Stimulated activated naive CD8-positive, alpha-beta T cell treated with anti-CD3 and anti-CD28 coated beads, Interleukin-15, amount 100 ng/mL, for 72 hours (primary cell): ENCODE measurements at regions not wholly inside any gene's neighbourhood (a gene's known extent, or its start where the extent isn't known, plus 50 kb on each side); places are given as distances from the start of the nearest gene placed in this dataset.

ENCODE experiments used
- ATAC-seq: fragments of 150-1000 bp; cut with Tn5 transposase; 2 replicates; pipeline ENCODE4 v1.10.0; 2021; ENCODE audit warnings: mild to moderate bottlenecking, moderate library complexity
- DNase-seq, 2 donors: peaks; one replicate each; pipeline ENCODE4 v3.0.0; 2021 to 2022
- H3K27ac Mint-ChIP-seq, 2 donors: one replicate each; pipeline ENCODE4 v1.8.0; 2022; ENCODE audit warnings: mild to moderate bottlenecking in 2 of 2, mixed read lengths in 2 of 2, moderate library complexity in 2 of 2
- H3K27me3 Mint-ChIP-seq: one replicate; pipeline ENCODE4 v1.8.0; 2022; ENCODE audit warnings: mixed read lengths
- H3K4me1 Mint-ChIP-seq: one replicate; pipeline ENCODE4 v1.8.0; 2022; ENCODE audit warnings: mild to moderate bottlenecking, mixed read lengths
- H3K4me3 Mint-ChIP-seq, 2 donors: one replicate each; pipeline ENCODE4 v1.8.0; 2022; ENCODE audit warnings: mild to moderate bottlenecking in 2 of 2, mixed read lengths in 2 of 2, moderate library complexity in 1 of 2
- H3K9me3 Mint-ChIP-seq, 2 donors: one replicate each; pipeline ENCODE4 v1.8.0; 2022; ENCODE audit warnings: mixed read lengths in 2 of 2

- H3K4me3 Mint-ChIP-seq = no peak overlapping the region
- no peak overlapping the region for H3K27ac Mint-ChIP-seq
- ATAC-seq (no peak), DNase-seq (no peak)
- peaks cover 16% of the 10 kb centered on the region for H3K27me3 Mint-ChIP-seq
- no peaks in the 10 kb centered on the region for H3K4me1 Mint-ChIP-seq
- peaks cover 0 to 6% of the 10 kb centered on the region in 2 donors for H3K9me3 Mint-ChIP-seq
Measured at GRCh38 chr11:70705930-70706329, 307.6 kb downstream of the CTTN start.

- Mint-ChIP-seq H3K27ac (no peak overlapping the region), H3K9me3 (peaks cover 0 to 6% of the 10 kb centered on the region in 2 donors), H3K4me1 (no peaks in the 10 kb centered on the region), H3K4me3 (no peak overlapping the region), H3K27me3 (peaks cover 35% of the 10 kb centered on the region)
- ATAC-seq (no peak), DNase-seq (no peak)
Measured at GRCh38 chr11:70707821-70708220, 309.5 kb downstream of the CTTN start.

- Mint-ChIP-seq H3K27ac (no peak overlapping the region), H3K4me3 (no peak overlapping the region), H3K27me3 (peaks cover 49% of the 10 kb centered on the region), H3K9me3 (peaks cover 0 to 2% of the 10 kb centered on the region in 2 donors), H3K4me1 (no peaks in the 10 kb centered on the region)
- no peak for DNase-seq
- no peak for ATAC-seq
Measured at GRCh38 chr11:70709596-70709995, 311.3 kb downstream of the CTTN start.

- peaks cover 53% of the 10 kb centered on the region for H3K27me3 Mint-ChIP-seq
- H3K27ac Mint-ChIP-seq = no peak overlapping the region
- ATAC-seq = no peak
Measured at GRCh38 chr11:70710192-70710591, 311.9 kb downstream of the CTTN start.

GRCh38 chr11:70710601-70711000 lies 312.3 kb downstream of the CTTN start:
- no peak overlapping the region for H3K4me3 Mint-ChIP-seq
- H3K9me3 Mint-ChIP-seq = no peaks in the 10 kb centered on the region
- no peak overlapping the region for H3K27ac Mint-ChIP-seq
- DNase-seq (no peak), ATAC-seq (no peak)
- no peaks in the 10 kb centered on the region for H3K4me1 Mint-ChIP-seq
- H3K27me3 Mint-ChIP-seq = peaks cover 53% of the 10 kb centered on the region

More at GRCh38 chr11:70710192-70710591, 311.9 kb downstream of the CTTN start:
- Mint-ChIP-seq H3K4me3 (no peak overlapping the region), H3K4me1 (no peaks in the 10 kb centered on the region), H3K9me3 (no peaks in the 10 kb centered on the region)
- no peak for DNase-seq

GRCh38 chr11:70711095-70711910 lies 313.0 kb downstream of the CTTN start:
- DNase-seq = no peak
- H3K4me3 Mint-ChIP-seq = no peak overlapping the region
- H3K27me3 Mint-ChIP-seq = peaks cover 53% of the 10 kb centered on the region
- H3K4me1 Mint-ChIP-seq = no peaks in the 10 kb centered on the region
- H3K9me3 Mint-ChIP-seq = no peaks in the 10 kb centered on the region
- no peak for ATAC-seq
- H3K27ac Mint-ChIP-seq = no peak overlapping the region

GRCh38 chr11:70711911-70712185 lies 313.5 kb downstream of the CTTN start:
- Mint-ChIP-seq H3K4me3 (no peak overlapping the region), H3K9me3 (no peaks in the 10 kb centered on the region), H3K27ac (no peak overlapping the region), H3K27me3 (peaks cover 53% of the 10 kb centered on the region), H3K4me1 (no peaks in the 10 kb centered on the region)
- ATAC-seq (no peak), DNase-seq (no peak)

- H3K4me1 Mint-ChIP-seq = no peaks in the 10 kb centered on the region
- H3K9me3 Mint-ChIP-seq = no peaks in the 10 kb centered on the region
- DNase-seq (no peak), ATAC-seq (no peak)
- H3K27me3 Mint-ChIP-seq = peaks cover 57% of the 10 kb centered on the region
- H3K27ac Mint-ChIP-seq = no peak overlapping the region
- H3K4me3 Mint-ChIP-seq = no peak overlapping the region
Measured at GRCh38 chr11:70712471-70712870, 314.1 kb downstream of the CTTN start.

GRCh38 chr11:70713086-70713835 lies 314.9 kb downstream of the CTTN start:
- peaks cover 65% of the 10 kb centered on the region for H3K27me3 Mint-ChIP-seq

GRCh38 chr11:70713988-70714665 lies 315.8 kb downstream of the CTTN start:
- ATAC-seq (no peak), DNase-seq (no peak)
- Mint-ChIP-seq H3K27me3 (peaks cover 70% of the 10 kb centered on the region), H3K4me1 (no peaks in the 10 kb centered on the region), H3K4me3 (no peak overlapping the region), H3K9me3 (no peaks in the 10 kb centered on the region), H3K27ac (no peak overlapping the region)

More at GRCh38 chr11:70713086-70713835, 314.9 kb downstream of the CTTN start:
- Mint-ChIP-seq H3K4me3 (no peak overlapping the region), H3K4me1 (no peaks in the 10 kb centered on the region), H3K27ac (no peak overlapping the region), H3K9me3 (no peaks in the 10 kb centered on the region)
- DNase-seq = no peak
- ATAC-seq = no peak

GRCh38 chr11:70715166-70715951 lies 317.0 kb downstream of the CTTN start:
- H3K4me1 Mint-ChIP-seq = no peaks in the 10 kb centered on the region
- H3K27me3 Mint-ChIP-seq = peaks cover 58% of the 10 kb centered on the region
- DNase-seq (no peak), ATAC-seq (no peak)
- H3K27ac Mint-ChIP-seq = no peak overlapping the region
- H3K9me3 Mint-ChIP-seq = no peaks in the 10 kb centered on the region
- no peak overlapping the region for H3K4me3 Mint-ChIP-seq

GRCh38 chr11:70716216-70716615 lies 317.9 kb downstream of the CTTN start:
- Mint-ChIP-seq H3K9me3 (no peaks in the 10 kb centered on the region), H3K4me1 (no peaks in the 10 kb centered on the region), H3K4me3 (no peak overlapping the region), H3K27ac (no peak overlapping the region), H3K27me3 (peaks cover 51% of the 10 kb centered on the region)
- ATAC-seq (no peak), DNase-seq (no peak)

GRCh38 chr11:70716986-70717775 lies 318.9 kb downstream of the CTTN start:
- ATAC-seq (no peak), DNase-seq (no peak)
- H3K4me1 Mint-ChIP-seq = no peaks in the 10 kb centered on the region
- H3K9me3 Mint-ChIP-seq = no peaks in the 10 kb centered on the region
- no peak overlapping the region for H3K27ac Mint-ChIP-seq
- peaks cover 42% of the 10 kb centered on the region for H3K27me3 Mint-ChIP-seq
- H3K4me3 Mint-ChIP-seq = no peak overlapping the region

GRCh38 chr11:70717936-70718595 lies 319.7 kb downstream of the CTTN start:
- no peaks in the 10 kb centered on the region for H3K9me3 Mint-ChIP-seq
- no peak overlapping the region for H3K4me3 Mint-ChIP-seq
- peaks cover 34% of the 10 kb centered on the region for H3K27me3 Mint-ChIP-seq
- ATAC-seq = no peak
- DNase-seq = no peak
- no peak overlapping the region for H3K27ac Mint-ChIP-seq
- H3K4me1 Mint-ChIP-seq = no peaks in the 10 kb centered on the region
